Astrocyte (in vitro differentiated cells and primary cell): ENCODE measurements at regions not wholly inside any gene's neighbourhood (a gene's known extent, or its start where the extent isn't known, plus 50 kb on each side); places are given as distances from the start of the nearest gene placed in this dataset.

Experiments
- DNase-seq: peaks from one replicate; pipeline ENCODE4 v3.0.0-alpha.2; 2010; ENCODE audit warnings: low read depth
- FAIRE-seq: peaks from 2 replicates; lab custom pipeline; 2011; peaks lifted over from hg19 to GRCh38; lab: Jason Lieb, UNC
- H2AFZ ChIP-seq: 2 replicates; pipeline ENCODE4 v1.6.0; 2012; ENCODE audit warnings: low read depth, low read length, inconsistent platforms
- H3K27ac ChIP-seq: 2 replicates; pipeline ENCODE4 v1.5.1; 2011; ENCODE audit warnings: low read depth, low read length, inconsistent platforms
- H3K27me3 ChIP-seq: 2 replicates; pipeline ENCODE4 v1.6.0; 2011; ENCODE audit warnings: low read length, inconsistent platforms; ENCODE audit not compliant: insufficient read depth
- H3K36me3 ChIP-seq: 2 replicates; pipeline ENCODE4 v1.5.1; 2011; ENCODE audit warnings: low read length, inconsistent platforms; ENCODE audit not compliant: insufficient read depth
- H3K4me1 ChIP-seq: 2 replicates; pipeline ENCODE4 v1.5.1; 2011; ENCODE audit warnings: low read length, inconsistent platforms; ENCODE audit not compliant: insufficient read depth
- H3K4me2 ChIP-seq: 2 replicates; pipeline ENCODE4 v1.6.0; 2012; ENCODE audit warnings: low read length, inconsistent platforms
- H3K4me3 ChIP-seq: 2 replicates; pipeline ENCODE4 v1.5.1; 2011; ENCODE audit warnings: low read depth, mild to moderate bottlenecking, low read length, inconsistent platforms; ENCODE audit not compliant: insufficient read depth
- H3K79me2 ChIP-seq: 2 replicates; pipeline ENCODE4 v1.6.0; 2012; ENCODE audit warnings: mild to moderate bottlenecking, low read length, inconsistent platforms; ENCODE audit not compliant: insufficient read depth
- H3K9ac ChIP-seq: 2 replicates; pipeline ENCODE4 v1.6.0; 2012; ENCODE audit warnings: mild to moderate bottlenecking, low read length, inconsistent platforms
- H3K9me3 ChIP-seq: 2 replicates; pipeline ENCODE4 v1.5.1; 2012; ENCODE audit warnings: low read depth, mild to moderate bottlenecking, low read length, inconsistent platforms; ENCODE audit not compliant: insufficient read depth
- H4K20me1 ChIP-seq: 2 replicates; pipeline ENCODE4 v1.6.0; 2012; ENCODE audit warnings: low read length, inconsistent platforms; ENCODE audit not compliant: insufficient read depth
- H3K27ac Mint-ChIP-seq: one replicate; pipeline ENCODE4 v1.8.0; 2021; ENCODE audit warnings: mild to moderate bottlenecking, mixed read lengths; ENCODE audit not compliant: unreplicated experiment
- H3K27me3 Mint-ChIP-seq: one replicate; pipeline ENCODE4 v1.8.0; 2021; ENCODE audit warnings: low read depth, mixed read lengths; ENCODE audit not compliant: unreplicated experiment
- H3K36me3 Mint-ChIP-seq: one replicate; pipeline ENCODE4 v1.8.0; 2021; ENCODE audit warnings: low read depth, mixed read lengths; ENCODE audit not compliant: unreplicated experiment
- H3K4me1 Mint-ChIP-seq: one replicate; pipeline ENCODE4 v1.8.0; 2021; ENCODE audit warnings: low read depth, mixed read lengths; ENCODE audit not compliant: unreplicated experiment
- H3K4me3 Mint-ChIP-seq: one replicate; pipeline ENCODE4 v1.8.0; 2021; ENCODE audit warnings: mild to moderate bottlenecking, moderate library complexity, mixed read lengths; ENCODE audit not compliant: unreplicated experiment
- H3K9me3 Mint-ChIP-seq: one replicate; pipeline ENCODE4 v1.8.0; 2021; ENCODE audit warnings: mild to moderate bottlenecking, mixed read lengths; ENCODE audit not compliant: unreplicated experiment
- CTCF ChIP-seq: IDR thresholded peaks from 2 replicates; pipeline ENCODE4 v1.5.1; 2011; ENCODE audit warnings: low read depth, mild to moderate bottlenecking, inconsistent platforms, low read length, moderate library complexity; ENCODE audit not compliant: insufficient read depth
- EZH2 ChIP-seq: IDR thresholded peaks from 2 replicates; pipeline ENCODE4 v1.6.1; 2012; ENCODE audit warnings: mild to moderate bottlenecking, low read length, inconsistent platforms; ENCODE audit not compliant: insufficient read depth

DNA sequence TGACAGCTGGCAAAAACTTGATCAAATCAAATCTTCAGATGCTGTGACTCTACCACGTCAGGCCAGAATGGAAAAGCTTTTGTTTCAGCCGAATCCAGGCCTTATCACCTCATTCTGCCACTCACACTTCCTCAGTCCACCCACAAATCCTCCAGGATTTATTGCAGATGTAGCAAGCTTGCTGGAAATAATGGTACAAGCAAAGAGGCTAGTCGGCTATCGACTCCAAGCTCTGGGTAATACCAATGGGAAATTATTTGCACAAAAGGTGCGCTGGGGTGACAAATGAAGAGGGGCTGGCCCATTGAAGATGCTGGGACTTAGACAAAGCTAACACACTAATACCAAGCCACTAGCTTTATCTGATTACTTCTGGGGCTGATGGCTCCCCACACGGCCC, 250.5 kb downstream of the ASCL1 start:
- FAIRE-seq (no peak), DNase-seq (no peak)
- Histone ChIP-seq H3K36me3 (no peaks in the 10 kb centered on the region), H3K27me3 (no peaks in the 10 kb centered on the region), H3K79me2 (no peaks in the 10 kb centered on the region), H2AFZ (no peak overlapping the region), H3K9ac (no peak overlapping the region), H3K9me3 (peaks cover 3% of the 10 kb centered on the region), H3K4me2 (no peak overlapping the region), H3K4me1 (no peaks in the 10 kb centered on the region), H3K27ac (no peak overlapping the region), H3K4me3 (no peak overlapping the region), H4K20me1 (no peaks in the 10 kb centered on the region)
- no peak for TF ChIP-seq CTCF
- no peak for TF ChIP-seq EZH2
- peaks cover 2% of the 10 kb centered on the region for H3K9me3 Mint-ChIP-seq
- H3K36me3 Mint-ChIP-seq: no peaks in the 10 kb centered on the region
- peaks cover 2% of the 10 kb centered on the region for H3K27me3 Mint-ChIP-seq
- no peak overlapping the region for H3K4me3 Mint-ChIP-seq
- H3K27ac Mint-ChIP-seq: no peak overlapping the region
- peaks cover 2% of the 10 kb centered on the region for H3K4me1 Mint-ChIP-seq

GRCh38 chr12:103241184-103241583, 254.6 kb downstream of the C12orf42 start:
- Histone ChIP-seq H3K27ac (no peak overlapping the region), H3K4me3 (no peak overlapping the region), H2AFZ (no peak overlapping the region), H3K79me2 (no peaks in the 10 kb centered on the region), H3K36me3 (no peaks in the 10 kb centered on the region), H3K9me3 (no peaks in the 10 kb centered on the region), H3K27me3 (no peaks in the 10 kb centered on the region), H3K4me2 (no peak overlapping the region), H3K4me1 (no peaks in the 10 kb centered on the region), H4K20me1 (no peaks in the 10 kb centered on the region), H3K9ac (no peak overlapping the region)
- Mint-ChIP-seq H3K36me3 (no peaks in the 10 kb centered on the region), H3K4me1 (no peaks in the 10 kb centered on the region), H3K4me3 (no peak overlapping the region), H3K27ac (no peak overlapping the region), H3K9me3 (no peaks in the 10 kb centered on the region), H3K27me3 (no peaks in the 10 kb centered on the region)
- FAIRE-seq (no peak), DNase-seq (no peak)
- TF ChIP-seq CTCF (no peak), EZH2 (no peak)

GRCh38 chr12:103244596-103244995, 251.2 kb downstream of the C12orf42 start:
- Histone ChIP-seq H3K36me3 (no peaks in the 10 kb centered on the region), H3K9ac (no peak overlapping the region), H4K20me1 (no peaks in the 10 kb centered on the region), H3K4me2 (no peak overlapping the region), H3K4me1 (no peaks in the 10 kb centered on the region), H3K9me3 (no peaks in the 10 kb centered on the region), H3K79me2 (no peaks in the 10 kb centered on the region), H2AFZ (no peak overlapping the region), H3K4me3 (no peak overlapping the region), H3K27me3 (no peaks in the 10 kb centered on the region), H3K27ac (no peak overlapping the region)
- Mint-ChIP-seq H3K4me3 (no peak overlapping the region), H3K27ac (no peak overlapping the region), H3K9me3 (no peaks in the 10 kb centered on the region), H3K27me3 (no peaks in the 10 kb centered on the region), H3K4me1 (peaks cover 2% of the 10 kb centered on the region), H3K36me3 (no peaks in the 10 kb centered on the region)
- DNase-seq: no peak
- FAIRE-seq: no peak
- no peak for TF ChIP-seq CTCF
- TF ChIP-seq EZH2: no peak
